Thyroid gland (tissue), 4 donors: ENCODE measurements at regions not wholly inside any gene's neighbourhood (a gene's known extent, or its start where the extent isn't known, plus 50 kb on each side); places are given as distances from the start of the nearest gene placed in this dataset.

Experiments used
- DNase-seq, 2 donors: peaks; one replicate each; pipeline ENCODE4 v3.0.0-alpha.2; 2019
- H3K27ac ChIP-seq, 3 donors: fragments of 200-600 bp; sonication (generic); 1 replicate in 2 of 3; 2 replicates in 1 of 3; pipeline ENCODE4 v1.5.1; 2016 to 2019; ENCODE audit warnings: mild to moderate bottlenecking in 1 of 3, moderate library complexity in 1 of 3
- H3K27me3 ChIP-seq: fragments of 200-600 bp; sonication (generic); one replicate; pipeline ENCODE4 v1.5.1; 2019
- H3K36me3 ChIP-seq, 2 donors: fragments of 200-600 bp; sonication (generic); one replicate each; pipeline ENCODE4 v1.5.1; 2016 to 2019
- H3K4me1 ChIP-seq, 2 donors: fragments of 200-600 bp; sonication (generic); one replicate each; pipeline ENCODE4 v1.5.1; 2017 to 2019
- H3K4me3 ChIP-seq, 3 donors: fragments of 200-600 bp; sonication (generic); replicated peaks in 1 of 3; 1 replicate in 2 of 3; 2 replicates in 1 of 3; pipeline ENCODE4 v1.5.1; 2016; ENCODE audit warnings: mild to moderate bottlenecking in 1 of 3
- H3K9me3 ChIP-seq: fragments of 200-600 bp; sonication (generic); one replicate; pipeline ENCODE4 v1.5.1; 2017
- CTCF ChIP-seq, 6 experiments: fragments of 200-600 bp in 3 of 6; fragments of 450-650 bp in 3 of 6; sonication (generic) in 3 of 6; IDR thresholded peaks; one replicate each; pipeline ENCODE4 v1.5.1; 2016 to 2019; ENCODE audit warnings: antibody characterized with exemption in 6 of 6, mild to moderate bottlenecking in 2 of 6, inconsistent platforms in 1 of 6, moderate library complexity in 1 of 6
- POLR2A ChIP-seq, 2 donors: fragments of 450-650 bp; IDR thresholded peaks; one replicate each; pipeline ENCODE4 v1.6.1; 2017; ENCODE audit warnings: antibody characterized with exemption in 2 of 2, mild to moderate bottlenecking in 2 of 2, moderate library complexity in 1 of 2
- WGBS, 2 donors: methylation state at CpG; one replicate each; pipeline ENCODE4 v1.1.5; 2017; 5-methylcytosine and 5-hydroxymethylcytosine counted together
- intact Hi-C: fragments of 100-400 bp; cut with DNase I; formaldehyde crosslinking; loops from one replicate; pipeline ENCODE4 v1.15.1; 2023

GRCh38 chr11:80116796-80117195, 676.0 kb upstream of the TENM4 start:
- Histone ChIP-seq H3K36me3 (no peaks in the 10 kb centered on the region), H3K27ac (no peak overlapping the region), H3K9me3 (no peaks in the 10 kb centered on the region), H3K27me3 (no peaks in the 10 kb centered on the region), H3K4me3 (no peak overlapping the region), H3K4me1 (peaks cover 0 to 2% of the 10 kb centered on the region in 2 donors)
- intact Hi-C loops = no loop called here
- no peak for DNase-seq
- no peak for TF ChIP-seq POLR2A (IDR thresholded peaks at IDR 0.05)
- TF ChIP-seq CTCF (IDR thresholded peaks at IDR 0.05) = no peak
- WGBS, 2 donors = 78 to 81% methylated on average over 3 of the region's 3 CpGs

- no peak for TF ChIP-seq POLR2A (IDR thresholded peaks at IDR 0.05)
- TF ChIP-seq CTCF (IDR thresholded peaks at IDR 0.05) = no peak
- no peaks in the 10 kb centered on the region for H3K9me3 ChIP-seq
- no peak for DNase-seq
- no peak overlapping the region for H3K27ac ChIP-seq
- H3K27me3 ChIP-seq = no peaks in the 10 kb centered on the region
- WGBS, 2 donors = 43 to 60% methylated on average over 3 to 4 of the region's 4 CpGs
- no peaks in the 10 kb centered on the region for H3K36me3 ChIP-seq
- no peak overlapping the region for H3K4me3 ChIP-seq
- intact Hi-C loops = no loop called here
- no peaks in the 10 kb centered on the region for H3K4me1 ChIP-seq
These were observed 668.8 kb upstream of the TENM4 start for GRCh38 chr11:80109652-80110051.

- no peaks in the 10 kb centered on the region for H3K9me3 ChIP-seq
- intact Hi-C loops = no loop called here
- no peak overlapping the region for H3K27ac ChIP-seq
- no peak for DNase-seq
- no peaks in the 10 kb centered on the region for H3K36me3 ChIP-seq
- H3K27me3 ChIP-seq = no peaks in the 10 kb centered on the region
- H3K4me1 ChIP-seq = no peaks in the 10 kb centered on the region
- 83 to 87% methylated on average over 3 of the region's 3 CpGs for WGBS, 2 donors
- H3K4me3 ChIP-seq = no peak overlapping the region
- no peak for TF ChIP-seq CTCF (IDR thresholded peaks at IDR 0.05)
- no peak for TF ChIP-seq POLR2A (IDR thresholded peaks at IDR 0.05)
These were observed 668.2 kb upstream of the TENM4 start for GRCh38 chr11:80109031-80109430.

- H3K36me3 ChIP-seq = no peaks in the 10 kb centered on the region
- no peaks in the 10 kb centered on the region for H3K27me3 ChIP-seq
- TF ChIP-seq POLR2A (IDR thresholded peaks at IDR 0.05) (no peak), CTCF (IDR thresholded peaks at IDR 0.05) (no peak)
- DNase-seq = no peak
- no peak overlapping the region for H3K4me3 ChIP-seq
- intact Hi-C loops = no loop called here
- 85 to 87% methylated on average over 1 of the region's 1 CpG for WGBS, 2 donors
- no peaks in the 10 kb centered on the region for H3K4me1 ChIP-seq
- H3K27ac ChIP-seq = no peak overlapping the region
- no peaks in the 10 kb centered on the region for H3K9me3 ChIP-seq
These were observed 666.6 kb upstream of the TENM4 start for GRCh38 chr11:80107415-80107814.

- no peak for DNase-seq
- no peak overlapping the region for H3K27ac ChIP-seq
- H3K4me3 ChIP-seq = no peak overlapping the region
- no peaks in the 10 kb centered on the region for H3K4me1 ChIP-seq
- intact Hi-C loops = no loop called here
- H3K36me3 ChIP-seq = no peaks in the 10 kb centered on the region
- no peak for TF ChIP-seq POLR2A (IDR thresholded peaks at IDR 0.05)
- no peak for TF ChIP-seq CTCF (IDR thresholded peaks at IDR 0.05)
- H3K27me3 ChIP-seq = no peaks in the 10 kb centered on the region
- no peaks in the 10 kb centered on the region for H3K9me3 ChIP-seq
- WGBS, 2 donors = 88 to 89% methylated on average over 4 of the region's 4 CpGs
These were observed 663.4 kb upstream of the TENM4 start for GRCh38 chr11:80104191-80104590.
